IMR-90 (cell line): ENCODE measurements at regions not wholly inside any gene's neighbourhood (a gene's known extent, or its start where the extent isn't known, plus 50 kb on each side); places are given as distances from the start of the nearest gene placed in this dataset.
A peak's percentile ranks its signal among the peaks of the same experiment; 100 is the strongest.

Source experiments
- ATAC-seq: fragments of 200-7000 bp; cut with Tn5 transposase; 2 replicates; pipeline ENCODE4 v1.9.1; 2020; ENCODE audit warnings: low read depth, mild to moderate bottlenecking, moderate library complexity
- BruUV-seq: library from RNA; stranded (reverse); fragments of 400-500 nt; replicated peaks from 2 replicates; lab custom pipeline; 2021; lab: Mats Ljungman, UMichigan
- CTCF ChIA-PET: fragments of 300-600 bp; formaldehyde crosslinking; extraction: SDS; loops from one replicate; lab custom pipeline; 2021; ENCODE audit warnings: antibody characterized with exemption; lab: Yijun Ruan, JAX
- POLR2A ChIA-PET: fragments of 300-600 bp; sonication (Branson Sonifier 250); formaldehyde crosslinking; loops from one replicate; lab custom pipeline; 2022; ENCODE audit warnings: antibody characterized with exemption; ENCODE audit not compliant: unreplicated experiment; lab: Charles Lee
- DNase-seq: peaks from one replicate; pipeline ENCODE4 v3.0.0; 2013
- H2AFZ ChIP-seq: replicated peaks from 2 replicates; pipeline ENCODE3; 2013; ENCODE audit warnings: low read length, mild to moderate bottlenecking; ENCODE audit not compliant: poor library complexity
- H2AK5ac ChIP-seq: 2 replicates; pipeline ENCODE4 v1.6.1; 2013; ENCODE audit warnings: low read depth, low read length, inconsistent platforms
- H2AK9ac ChIP-seq: replicated peaks from 2 replicates; pipeline ENCODE3; 2013; ENCODE audit warnings: mild to moderate bottlenecking, low read depth, low read length, moderate library complexity; ENCODE audit not compliant: poor library complexity
- H2BK120ac ChIP-seq: 2 replicates; pipeline ENCODE4 v1.6.1; 2013; ENCODE audit warnings: low read depth, low read length, inconsistent platforms
- H2BK15ac ChIP-seq: 3 replicates; pipeline ENCODE4 v1.6.1; 2013; ENCODE audit warnings: low read depth, low read length, inconsistent platforms
- H2BK20ac ChIP-seq: 2 replicates; pipeline ENCODE4 v1.6.1; 2013; ENCODE audit warnings: low read depth, mild to moderate bottlenecking, inconsistent platforms, low read length, moderate library complexity
- H2BK5ac ChIP-seq: 2 replicates; pipeline ENCODE4 v1.6.1; 2013; ENCODE audit warnings: mild to moderate bottlenecking, low read depth, low read length, inconsistent platforms; ENCODE audit not compliant: poor library complexity, severe bottlenecking
- H3K14ac ChIP-seq: replicated peaks from 2 replicates; pipeline ENCODE4 v1.6.1; 2013; ENCODE audit warnings: low read depth, low read length, inconsistent platforms
- H3K18ac ChIP-seq: 2 replicates; pipeline ENCODE4 v1.6.1; 2013; ENCODE audit warnings: low read depth, low read length, control low read depth
- H3K23ac ChIP-seq: 2 replicates; pipeline ENCODE4 v1.6.1; 2013; ENCODE audit warnings: low read depth, low read length, inconsistent platforms
- H3K27ac ChIP-seq: 2 replicates; pipeline ENCODE4 v1.5.1; 2013; ENCODE audit warnings: mild to moderate bottlenecking, control low read depth, low read length; ENCODE audit not compliant: insufficient read depth
- H3K27me3 ChIP-seq: 2 replicates; pipeline ENCODE4 v1.6.1; 2013; ENCODE audit warnings: low read length; ENCODE audit not compliant: control insufficient read depth, insufficient read depth
- H3K36me3 ChIP-seq: 2 replicates; pipeline ENCODE4 v1.6.1; 2013; ENCODE audit warnings: low read length, mixed read lengths; ENCODE audit not compliant: control insufficient read depth, insufficient read depth
- H3K4ac ChIP-seq: 2 replicates; pipeline ENCODE4 v1.6.1; 2013; ENCODE audit warnings: low read depth, low read length, inconsistent platforms
- H3K4me1 ChIP-seq: 2 replicates; pipeline ENCODE4 v1.6.1; 2013; ENCODE audit warnings: low read length, mixed read lengths; ENCODE audit not compliant: control insufficient read depth, insufficient read depth
- H3K4me2 ChIP-seq: 2 replicates; pipeline ENCODE4 v1.6.1; 2013; ENCODE audit warnings: low read depth, mild to moderate bottlenecking, control low read depth, low read length, moderate library complexity
- H3K4me3 ChIP-seq: 2 replicates; pipeline ENCODE4 v1.5.1; 2013; ENCODE audit warnings: low read depth, mild to moderate bottlenecking, control low read depth, low read length, moderate library complexity; ENCODE audit not compliant: insufficient read depth
- H3K56ac ChIP-seq: 2 replicates; pipeline ENCODE4 v1.6.1; 2013; ENCODE audit warnings: low read length, inconsistent platforms; ENCODE audit not compliant: insufficient read depth; ENCODE audit errors: extremely low read depth
- H3K79me1 ChIP-seq, 2 experiments: 2 replicates each; pipeline ENCODE4 v1.6.1; 2013; ENCODE audit warnings: low read length in 2 of 2, inconsistent platforms in 1 of 2, low read depth in 1 of 2
- H3K9ac ChIP-seq: 2 replicates; pipeline ENCODE4 v1.6.1; 2013; ENCODE audit warnings: low read depth, low read length, control low read depth
- H3K9me1 ChIP-seq: 2 replicates; pipeline ENCODE4 v1.6.1; 2013; ENCODE audit warnings: low read length, inconsistent platforms; ENCODE audit not compliant: insufficient read depth
- H3K9me3 ChIP-seq: 2 replicates; pipeline ENCODE4 v1.6.1; 2013; ENCODE audit warnings: low read length; ENCODE audit not compliant: control insufficient read depth, insufficient read depth
- H4K20me1 ChIP-seq: 2 replicates; pipeline ENCODE4 v1.6.1; 2013; ENCODE audit warnings: low read length, inconsistent platforms; ENCODE audit not compliant: insufficient read depth
- H4K5ac ChIP-seq: 2 replicates; pipeline ENCODE4 v1.6.1; 2013; ENCODE audit warnings: mild to moderate bottlenecking, low read depth, low read length, control low read depth
- H4K8ac ChIP-seq, 2 experiments: 2 replicates each; pipeline ENCODE4 v1.6.1; 2013; ENCODE audit warnings: low read depth in 2 of 2, low read length in 2 of 2, control low read depth in 1 of 2, inconsistent platforms in 1 of 2
- H4K91ac ChIP-seq: 2 replicates; pipeline ENCODE4 v1.6.1; 2013; ENCODE audit warnings: low read depth, low read length, inconsistent platforms; ENCODE audit not compliant: insufficient read depth
- BHLHE40 ChIP-seq: fragments of 150-350 bp; IDR thresholded peaks from 2 replicates; pipeline ENCODE4 v1.6.1; 2016; ENCODE audit warnings: mild to moderate bottlenecking, low read depth, low read length
- CEBPB ChIP-seq: IDR thresholded peaks from 2 replicates; pipeline ENCODE4 v1.6.1; 2012; ENCODE audit warnings: low read depth, low read length, improper control_type of control experiment
- CHD1 ChIP-seq: IDR thresholded peaks from 2 replicates; pipeline ENCODE4 v1.6.1; 2012; ENCODE audit warnings: low read depth, low read length, improper control_type of control experiment
- FOS ChIP-seq: fragments of 150-350 bp; IDR thresholded peaks from 2 replicates; pipeline ENCODE4 v1.6.1; 2016; ENCODE audit warnings: low read depth, low read length
- MAFK ChIP-seq: IDR thresholded peaks from 2 replicates; pipeline ENCODE4 v1.6.1; 2012; ENCODE audit warnings: low read depth, low read length, improper control_type of control experiment
- MAZ ChIP-seq: IDR thresholded peaks from 2 replicates; pipeline ENCODE4 v1.6.1; 2012; ENCODE audit warnings: low read depth, mild to moderate bottlenecking, low read length, improper control_type of control experiment, moderate library complexity, borderline replicate concordance
- MXI1 ChIP-seq: IDR thresholded peaks from 2 replicates; pipeline ENCODE4 v1.6.1; 2012; ENCODE audit warnings: low read depth, mild to moderate bottlenecking, low read length, moderate library complexity, borderline replicate concordance
- NFE2L2 ChIP-seq: fragments of 150-350 bp; IDR thresholded peaks from 2 replicates; pipeline ENCODE4 v1.6.1; 2016; ENCODE audit warnings: low read depth, mild to moderate bottlenecking, low read length
- POLR2A ChIP-seq: IDR thresholded peaks from 2 replicates; pipeline ENCODE4 v1.6.1; 2012; ENCODE audit warnings: mild to moderate bottlenecking, low read depth, low read length
- RAD21 ChIP-seq: IDR thresholded peaks from 2 replicates; pipeline ENCODE4 v1.6.1; 2012; ENCODE audit warnings: low read length, improper control_type of control experiment
- RCOR1 ChIP-seq: IDR thresholded peaks from 2 replicates; pipeline ENCODE4 v1.6.1; 2012; ENCODE audit warnings: mild to moderate bottlenecking, low read length, improper control_type of control experiment; ENCODE audit not compliant: insufficient replicate concordance
- SMC3 ChIP-seq: fragments of 150-350 bp; IDR thresholded peaks from 2 replicates; pipeline ENCODE4 v1.6.1; 2016; ENCODE audit warnings: low read depth, mild to moderate bottlenecking, antibody characterized with exemption, low read length, moderate library complexity
- WGBS, 2 experiments: methylation state at CpG; one replicate each; pipeline versions ENCODE4 v1.1.5 to v1.1.7; 2013; ENCODE audit warnings: missing lambda C conversion rate in 2 of 2; ENCODE audit not compliant: insufficient read length in 1 of 2; ENCODE audit errors: extremely low coverage in 2 of 2; 5-methylcytosine and 5-hydroxymethylcytosine counted together
- dilution Hi-C: fragments of 300-500 bp; cut with HindIII; formaldehyde crosslinking; loops from one replicate; pipeline ENCODE4 v1.14.3; 2018; ENCODE audit warnings: low sequenced_read_pairs; ENCODE audit not compliant: unreplicated experiment
- in situ Hi-C: fragments of 300-500 bp; cut with MboI; formaldehyde crosslinking; loops from 3 replicates; pipeline ENCODE4 v1.14.3; 2019; ENCODE audit warnings: low sequenced_read_pairs, inconsistent platforms, mixed read lengths
- intact Hi-C: fragments of 100-400 bp; cut with micrococcal nuclease; formaldehyde crosslinking; loops from 2 replicates; pipeline ENCODE4 v1.10.0; 2022
- TF ChIP-seq, protein P1 (sequence below): conservative IDR thresholded peaks from 2 replicates; pipeline ENCODE4 v1.5.1; 2012; ENCODE audit warnings: mild to moderate bottlenecking, low read depth, low read length, improper control_type of control experiment
- TF ChIP-seq, protein P2 (sequence below): fragments of 150-350 bp; IDR thresholded peaks from 2 replicates; pipeline ENCODE4 v1.6.1; 2016; ENCODE audit warnings: low read depth, mild to moderate bottlenecking, low read length, moderate library complexity, borderline replicate concordance
- TF ChIP-seq, protein P3 (sequence below): fragments of 150-350 bp; IDR thresholded peaks from 2 replicates; pipeline ENCODE4 v1.6.1; 2017; ENCODE audit warnings: mild to moderate bottlenecking, antibody characterized with exemption, low read length, low read depth

DNA sequence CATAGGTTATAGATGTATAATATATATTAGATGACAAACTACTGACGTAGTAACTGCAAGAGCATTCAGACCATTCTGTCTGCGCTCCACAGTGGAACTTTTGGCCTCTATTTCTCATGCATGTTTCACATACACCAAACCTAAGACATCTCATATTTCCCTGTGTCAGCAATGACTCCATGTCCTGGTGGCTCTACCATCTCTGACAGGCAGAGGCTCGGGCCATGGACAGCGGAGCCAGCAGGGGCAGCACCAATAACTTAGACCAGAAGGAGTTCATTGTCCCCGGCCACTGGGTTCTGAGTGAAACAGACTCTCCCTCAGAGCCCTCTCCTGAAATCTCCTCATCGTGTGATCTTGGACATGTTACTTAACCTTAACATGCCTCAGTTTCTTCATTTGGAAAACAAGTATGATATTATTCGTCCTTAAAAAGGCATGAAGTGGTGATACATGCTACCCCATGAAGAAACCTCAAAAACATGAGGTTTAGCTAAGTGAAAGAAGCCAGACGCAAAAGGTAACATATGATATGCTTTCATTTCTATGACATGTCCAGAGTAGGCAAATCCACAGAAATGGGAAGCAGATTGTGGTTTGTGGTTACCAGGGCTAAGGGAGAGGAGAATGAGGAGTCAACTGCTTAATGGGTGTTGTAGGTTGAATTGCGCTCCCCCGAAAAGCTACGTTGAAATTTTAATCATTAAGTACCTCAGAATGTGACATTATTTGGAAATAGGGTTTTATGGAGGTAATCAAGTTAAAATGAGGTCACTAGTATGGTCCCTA lies 564.0 kb upstream of the JARID2 start:
- Histone ChIP-seq H2BK20ac (0 out of 2 replicates have a peak overlapping the region, but pooled peaks have one; percentile 9), H2AK5ac (peak overlapping the region; percentile 77; the same call in 1 of the 2 replicates), H3K4me1 (peaks cover 3% of the 10 kb centered on the region), H2AFZ (no peak overlapping the region), H3K36me3 (no peaks in the 10 kb centered on the region), H3K4ac (peak overlapping the region; percentile 77; the same call in 1 of the 2 replicates), H2BK120ac (no peak overlapping the region; the same call in 1 of the 2 replicates), H3K4me2 (no peak overlapping the region), H3K9me1 (peaks cover 3% of the 10 kb centered on the region), H2BK5ac (peak overlapping the region; percentile 24), H2AK9ac (no peak overlapping the region), H3K56ac (no peak overlapping the region), H4K5ac (no peak overlapping the region), H3K4me3 (no peak overlapping the region), H3K9ac (no peak overlapping the region), H4K20me1 (no peaks in the 10 kb centered on the region), H3K23ac (0 out of 2 replicates have a peak overlapping the region, but pooled peaks have one; percentile 31), H3K27ac (no peak overlapping the region), H3K27me3 (no peaks in the 10 kb centered on the region), H3K79me1 (no peaks in the 10 kb centered on the region), H3K14ac (peak overlapping the region; percentile 78; the same call in 1 of the 2 replicates), H2BK15ac (peak overlapping the region; percentile 53; the same call in 1 of the 3 replicates), H3K18ac (no peak overlapping the region; the same call in 1 of the 2 replicates), H3K9me3 (no peaks in the 10 kb centered on the region), H4K91ac (no peak overlapping the region), H4K8ac (no peak overlapping the region)
- in situ Hi-C loops (no loop called here), dilution Hi-C loops (no loop called here), intact Hi-C loops (no loop called here)
- no peak for TF ChIP-seq RCOR1
- TF ChIP-seq, protein P1, sequence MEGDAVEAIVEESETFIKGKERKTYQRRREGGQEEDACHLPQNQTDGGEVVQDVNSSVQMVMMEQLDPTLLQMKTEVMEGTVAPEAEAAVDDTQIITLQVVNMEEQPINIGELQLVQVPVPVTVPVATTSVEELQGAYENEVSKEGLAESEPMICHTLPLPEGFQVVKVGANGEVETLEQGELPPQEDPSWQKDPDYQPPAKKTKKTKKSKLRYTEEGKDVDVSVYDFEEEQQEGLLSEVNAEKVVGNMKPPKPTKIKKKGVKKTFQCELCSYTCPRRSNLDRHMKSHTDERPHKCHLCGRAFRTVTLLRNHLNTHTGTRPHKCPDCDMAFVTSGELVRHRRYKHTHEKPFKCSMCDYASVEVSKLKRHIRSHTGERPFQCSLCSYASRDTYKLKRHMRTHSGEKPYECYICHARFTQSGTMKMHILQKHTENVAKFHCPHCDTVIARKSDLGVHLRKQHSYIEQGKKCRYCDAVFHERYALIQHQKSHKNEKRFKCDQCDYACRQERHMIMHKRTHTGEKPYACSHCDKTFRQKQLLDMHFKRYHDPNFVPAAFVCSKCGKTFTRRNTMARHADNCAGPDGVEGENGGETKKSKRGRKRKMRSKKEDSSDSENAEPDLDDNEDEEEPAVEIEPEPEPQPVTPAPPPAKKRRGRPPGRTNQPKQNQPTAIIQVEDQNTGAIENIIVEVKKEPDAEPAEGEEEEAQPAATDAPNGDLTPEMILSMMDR = no peak
- TF ChIP-seq CHD1 = no peak
- TF ChIP-seq MAFK = no peak
- no peak for TF ChIP-seq POLR2A
- no peak for TF ChIP-seq RAD21
- no peak for TF ChIP-seq BHLHE40
- TF ChIP-seq, protein P2, sequence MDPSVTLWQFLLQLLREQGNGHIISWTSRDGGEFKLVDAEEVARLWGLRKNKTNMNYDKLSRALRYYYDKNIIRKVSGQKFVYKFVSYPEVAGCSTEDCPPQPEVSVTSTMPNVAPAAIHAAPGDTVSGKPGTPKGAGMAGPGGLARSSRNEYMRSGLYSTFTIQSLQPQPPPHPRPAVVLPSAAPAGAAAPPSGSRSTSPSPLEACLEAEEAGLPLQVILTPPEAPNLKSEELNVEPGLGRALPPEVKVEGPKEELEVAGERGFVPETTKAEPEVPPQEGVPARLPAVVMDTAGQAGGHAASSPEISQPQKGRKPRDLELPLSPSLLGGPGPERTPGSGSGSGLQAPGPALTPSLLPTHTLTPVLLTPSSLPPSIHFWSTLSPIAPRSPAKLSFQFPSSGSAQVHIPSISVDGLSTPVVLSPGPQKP = no peak
- TF ChIP-seq SMC3 = no peak
- no peak for TF ChIP-seq MXI1
- TF ChIP-seq, protein P3, sequence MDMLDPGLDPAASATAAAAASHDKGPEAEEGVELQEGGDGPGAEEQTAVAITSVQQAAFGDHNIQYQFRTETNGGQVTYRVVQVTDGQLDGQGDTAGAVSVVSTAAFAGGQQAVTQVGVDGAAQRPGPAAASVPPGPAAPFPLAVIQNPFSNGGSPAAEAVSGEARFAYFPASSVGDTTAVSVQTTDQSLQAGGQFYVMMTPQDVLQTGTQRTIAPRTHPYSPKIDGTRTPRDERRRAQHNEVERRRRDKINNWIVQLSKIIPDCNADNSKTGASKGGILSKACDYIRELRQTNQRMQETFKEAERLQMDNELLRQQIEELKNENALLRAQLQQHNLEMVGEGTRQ = no peak
- TF ChIP-seq CEBPB = no peak
- TF ChIP-seq NFE2L2 = no peak
- TF ChIP-seq MAZ = no peak
- no peak for TF ChIP-seq FOS
- ChIA-PET CTCF (no interaction called here), POLR2A (interaction anchor here (0.6 kb wide), 1 partner anchor 16 kb away, joined by 4 read pairs; no protein-coding TSS in a partner anchor)
- DNase-seq (no peak), ATAC-seq (no peak)
- no CpG with 5 or more reads among the region's 11 CpGs for WGBS, 2 experiments
- no TSS peak for BruUV-seq
